ENCODE measurements at regions not wholly inside any gene's neighbourhood (a gene's known extent, or its start where the extent isn't known, plus 50 kb on each side); places are given as distances from the start of the nearest gene placed in this dataset.

DNA sequence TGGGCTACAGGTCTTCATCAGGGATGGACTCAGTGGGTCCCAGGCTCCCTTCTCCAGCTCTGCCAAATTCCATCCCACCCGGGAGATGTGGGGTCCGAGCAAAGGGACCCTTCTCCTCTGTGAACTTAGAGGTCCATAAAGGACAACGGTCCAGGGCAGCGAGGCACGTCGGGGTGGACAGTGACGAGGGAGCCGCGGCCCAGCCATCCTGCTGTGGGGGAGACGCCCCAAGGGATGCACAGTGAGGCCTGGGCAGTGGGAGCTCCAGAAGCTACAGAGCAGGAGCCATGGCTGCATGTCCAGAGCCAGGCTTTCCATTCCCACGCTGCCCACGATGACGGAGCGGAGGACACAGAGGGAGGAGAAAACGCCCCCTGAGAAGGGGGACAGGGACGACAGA, 107.5 kb upstream of the PPP1R26 start:
- H3K9me3 ChIP-seq (ENCODE audit: control insufficient read depth, low read depth, low read length) = no peaks in the 10 kb centered on the region
- no peak for DNase-seq
- no CpG with 5 or more reads among the region's 16 CpGs for WGBS (ENCODE audit: insufficient coverage, low lambda C conversion rate)
- H3K4me3 ChIP-seq (ENCODE audit: low read length) = no peak overlapping the region
- H3K4me1 ChIP-seq (ENCODE audit: control insufficient read depth, insufficient read depth, low read length) = no peaks in the 10 kb centered on the region
- H3K27me3 ChIP-seq (ENCODE audit: control insufficient read depth, insufficient read depth, low read length) = peaks cover 3% of the 10 kb centered on the region
- H3K36me3 ChIP-seq (ENCODE audit: control insufficient read depth, insufficient read depth, low read length) = no peaks in the 10 kb centered on the region
- H3K27ac ChIP-seq (ENCODE audit: low read length) = no peak overlapping the region

DNA sequence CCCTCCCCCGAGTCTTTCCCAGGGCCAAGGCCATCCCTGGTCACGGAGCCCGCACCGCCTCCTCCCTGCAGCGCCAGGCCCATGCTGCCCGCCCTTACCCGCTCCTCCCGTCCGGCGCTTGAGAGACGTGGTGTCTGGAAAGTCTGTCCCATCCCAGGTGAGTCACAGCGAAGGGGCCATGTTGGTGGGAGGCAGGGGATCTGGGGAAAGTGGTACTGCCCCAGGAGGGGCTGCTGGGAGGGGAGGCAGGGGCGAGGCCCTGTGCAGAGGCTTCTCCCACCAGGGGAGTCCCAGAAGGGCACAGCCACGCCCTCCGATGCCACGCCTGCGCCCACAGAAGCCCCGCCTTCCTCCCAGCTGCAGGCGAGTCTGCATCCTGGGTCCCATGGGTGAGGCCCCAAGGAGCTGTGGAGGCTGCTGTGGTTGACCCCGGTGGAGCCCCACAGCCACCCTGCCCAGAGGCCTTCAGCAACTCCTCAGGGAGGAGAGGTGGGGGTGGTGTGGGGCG, 107.0 kb upstream of the PPP1R26 start:
- no peak overlapping the region for H3K4me3 ChIP-seq (ENCODE audit: low read length)
- no CpG with 5 or more reads among the region's 21 CpGs for WGBS (ENCODE audit: insufficient coverage, low lambda C conversion rate)

DNA sequence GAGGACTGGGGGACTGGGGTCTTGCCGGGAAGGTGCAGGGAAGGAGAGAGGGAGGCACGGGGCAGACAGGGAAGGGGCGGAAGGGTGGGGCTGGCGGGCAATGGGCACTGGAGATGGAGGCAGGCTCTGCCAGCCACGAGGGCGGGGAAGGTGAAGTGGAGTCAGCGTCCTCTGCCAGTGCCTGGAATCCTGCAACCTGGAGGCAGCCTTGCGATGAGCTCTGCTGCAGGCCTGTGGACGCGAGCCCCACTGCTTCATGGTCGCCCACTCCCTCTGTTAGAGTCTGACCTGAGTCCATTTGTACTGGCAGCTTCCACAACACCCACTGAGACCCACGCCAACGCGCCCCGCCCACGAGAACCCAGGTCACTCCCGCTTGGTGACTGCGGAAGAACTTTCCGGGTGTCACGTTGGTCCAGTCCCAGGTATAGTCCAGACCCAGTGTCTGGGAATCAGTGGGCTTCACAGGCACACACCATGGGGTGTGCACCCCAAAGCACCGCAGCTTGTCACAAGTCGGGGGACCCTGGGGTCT, 106.4 kb upstream of the PPP1R26 start:
- Histone ChIP-seq H3K9me3 (ENCODE audit: control insufficient read depth, low read depth, low read length) (no peaks in the 10 kb centered on the region), H3K4me3 (ENCODE audit: low read length) (no peak overlapping the region), H3K27ac (ENCODE audit: low read length) (no peak overlapping the region), H3K4me1 (ENCODE audit: control insufficient read depth, insufficient read depth, low read length) (no peaks in the 10 kb centered on the region), H3K36me3 (ENCODE audit: control insufficient read depth, insufficient read depth, low read length) (no peaks in the 10 kb centered on the region), H3K27me3 (ENCODE audit: control insufficient read depth, insufficient read depth, low read length) (peaks cover 3% of the 10 kb centered on the region)
- WGBS (ENCODE audit: insufficient coverage, low lambda C conversion rate) = no CpG with 5 or more reads among the region's 22 CpGs
- DNase-seq = no peak

More for the DNA sequence above, 107.0 kb upstream of the PPP1R26 start:
- no peak overlapping the region for H3K27ac ChIP-seq (ENCODE audit: low read length)
- no peaks in the 10 kb centered on the region for H3K9me3 ChIP-seq (ENCODE audit: control insufficient read depth, low read depth, low read length)
- no peak for DNase-seq
- H3K4me1 ChIP-seq (ENCODE audit: control insufficient read depth, insufficient read depth, low read length) = no peaks in the 10 kb centered on the region
- H3K27me3 ChIP-seq (ENCODE audit: control insufficient read depth, insufficient read depth, low read length) = peaks cover 3% of the 10 kb centered on the region
- H3K36me3 ChIP-seq (ENCODE audit: control insufficient read depth, insufficient read depth, low read length) = no peaks in the 10 kb centered on the region

DNA sequence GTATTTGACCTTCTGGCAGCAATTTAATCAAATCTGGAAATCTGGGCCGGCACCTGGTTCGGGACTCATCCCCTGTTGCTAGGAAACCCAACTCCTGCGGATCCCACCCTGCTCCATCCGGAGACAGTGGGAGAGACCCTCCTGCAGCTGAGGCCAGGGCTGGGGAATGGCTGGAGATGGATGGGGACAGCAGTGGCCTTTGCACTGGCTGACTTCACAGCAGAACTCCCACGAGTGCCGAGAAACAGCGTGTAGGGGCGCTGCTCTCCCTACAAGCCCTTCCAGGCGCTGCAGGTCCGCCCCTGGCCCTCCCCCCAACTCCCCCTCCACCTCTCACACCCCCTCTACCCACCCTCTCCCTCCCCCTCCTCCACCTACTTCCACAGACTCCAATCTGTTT, 105.8 kb upstream of the PPP1R26 start:
- H3K27ac ChIP-seq (ENCODE audit: low read length) = no peak overlapping the region
- H3K4me1 ChIP-seq (ENCODE audit: control insufficient read depth, insufficient read depth, low read length) = no peaks in the 10 kb centered on the region
- DNase-seq = no peak
- H3K9me3 ChIP-seq (ENCODE audit: control insufficient read depth, low read depth, low read length) = no peaks in the 10 kb centered on the region
- H3K27me3 ChIP-seq (ENCODE audit: control insufficient read depth, insufficient read depth, low read length) = peaks cover 3% of the 10 kb centered on the region
- H3K36me3 ChIP-seq (ENCODE audit: control insufficient read depth, insufficient read depth, low read length) = no peaks in the 10 kb centered on the region
- no peak overlapping the region for H3K4me3 ChIP-seq (ENCODE audit: low read length)
- WGBS (ENCODE audit: insufficient coverage, low lambda C conversion rate) = no CpG with 5 or more reads among the region's 10 CpGs

DNA sequence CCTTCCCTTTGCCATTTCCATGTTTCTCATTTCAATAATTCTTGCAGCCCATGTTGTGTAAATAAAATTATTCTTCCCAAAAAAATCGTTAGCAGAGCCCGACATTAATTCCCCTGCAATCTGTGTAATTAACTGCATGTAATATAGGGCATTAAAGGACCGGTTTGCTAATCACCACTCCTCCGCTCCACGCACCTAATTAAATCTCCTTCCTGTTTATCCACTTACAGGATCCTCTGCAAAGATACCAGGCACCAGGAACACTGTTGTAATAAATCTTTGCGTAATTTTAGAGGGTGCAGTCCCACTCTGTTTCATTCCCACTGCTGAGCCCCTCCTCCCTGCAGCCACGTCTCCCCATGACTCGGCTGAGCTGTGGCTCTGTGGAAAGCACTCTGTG, 105.0 kb upstream of the PPP1R26 start:
- Histone ChIP-seq H3K27me3 (ENCODE audit: control insufficient read depth, insufficient read depth, low read length) (peaks cover 1% of the 10 kb centered on the region), H3K27ac (ENCODE audit: low read length) (no peak overlapping the region), H3K9me3 (ENCODE audit: control insufficient read depth, low read depth, low read length) (no peaks in the 10 kb centered on the region), H3K4me3 (ENCODE audit: low read length) (no peak overlapping the region), H3K36me3 (ENCODE audit: control insufficient read depth, insufficient read depth, low read length) (no peaks in the 10 kb centered on the region), H3K4me1 (ENCODE audit: control insufficient read depth, insufficient read depth, low read length) (no peaks in the 10 kb centered on the region)
- WGBS (ENCODE audit: insufficient coverage, low lambda C conversion rate) = 70% methylated on average over 3 of the region's 8 CpGs
- DNase-seq = no peak

DNA sequence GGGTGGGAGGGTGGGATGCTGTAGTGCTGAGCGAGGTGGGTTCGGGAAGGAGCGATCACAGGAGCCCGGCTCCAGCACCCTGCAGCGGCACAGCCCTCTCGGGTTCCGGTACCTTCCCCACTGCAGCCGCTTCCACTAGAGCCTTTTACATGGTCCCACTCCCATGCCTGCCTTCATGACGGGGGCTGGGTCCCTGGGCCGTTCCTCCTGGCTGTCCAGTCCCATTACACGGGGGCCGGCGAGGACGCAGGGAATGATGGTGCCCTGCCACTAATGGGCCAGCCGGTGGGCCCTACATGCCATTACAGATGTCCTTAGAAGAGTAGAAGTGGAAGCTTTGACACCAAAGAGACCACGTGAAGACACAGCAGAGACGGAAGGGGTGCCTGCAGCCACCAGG, 104.6 kb upstream of the PPP1R26 start:
- H3K4me3 ChIP-seq (ENCODE audit: low read length) = no peak overlapping the region
- H3K9me3 ChIP-seq (ENCODE audit: control insufficient read depth, low read depth, low read length) = no peaks in the 10 kb centered on the region
- no CpG with 5 or more reads among the region's 17 CpGs for WGBS (ENCODE audit: insufficient coverage, low lambda C conversion rate)
- DNase-seq = no peak
- H3K4me1 ChIP-seq (ENCODE audit: control insufficient read depth, insufficient read depth, low read length) = no peaks in the 10 kb centered on the region
- no peak overlapping the region for H3K27ac ChIP-seq (ENCODE audit: low read length)
- no peaks in the 10 kb centered on the region for H3K36me3 ChIP-seq (ENCODE audit: control insufficient read depth, insufficient read depth, low read length)
- no peaks in the 10 kb centered on the region for H3K27me3 ChIP-seq (ENCODE audit: control insufficient read depth, insufficient read depth, low read length)

DNA sequence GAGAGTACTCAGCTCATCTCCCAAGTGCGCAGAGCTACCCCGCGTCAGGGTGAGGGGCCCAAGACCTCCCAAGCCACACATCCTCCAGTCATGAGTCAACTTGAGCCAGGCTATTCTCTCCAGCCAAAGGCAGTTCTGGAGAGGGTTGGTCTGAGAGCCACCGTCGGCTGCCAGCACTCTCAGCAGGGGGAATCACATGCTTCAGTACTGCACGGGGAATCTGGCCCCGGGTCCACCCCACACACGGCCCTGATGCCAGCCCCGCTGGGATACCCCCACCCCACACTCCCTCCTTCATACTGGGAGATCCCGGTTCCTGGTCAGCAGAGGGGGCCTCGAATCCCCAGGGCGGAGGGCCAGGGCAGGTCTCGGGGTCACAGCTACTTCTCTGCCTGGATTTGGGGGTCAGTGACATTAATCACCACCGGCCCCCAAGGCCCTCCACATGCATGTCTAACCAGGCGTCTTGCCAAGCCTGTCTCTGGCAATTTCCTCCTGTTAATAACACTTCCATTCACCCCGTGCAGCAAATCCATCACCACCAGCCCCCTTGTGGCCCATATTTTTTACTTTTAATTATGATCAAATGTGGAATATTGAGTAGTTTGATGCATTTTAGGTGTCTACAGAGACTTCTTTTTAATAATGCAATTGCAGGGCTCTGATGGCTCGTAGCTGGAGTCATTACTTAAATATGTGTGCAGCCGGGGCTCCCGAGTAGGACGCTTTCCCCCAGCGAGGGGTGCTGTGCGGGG, 102.9 kb upstream of the PPP1R26 start:
- Histone ChIP-seq H3K27ac (ENCODE audit: low read length) (no peak overlapping the region), H3K36me3 (ENCODE audit: control insufficient read depth, insufficient read depth, low read length) (no peaks in the 10 kb centered on the region), H3K4me3 (ENCODE audit: low read length) (no peak overlapping the region), H3K9me3 (ENCODE audit: control insufficient read depth, low read depth, low read length) (no peaks in the 10 kb centered on the region), H3K27me3 (ENCODE audit: control insufficient read depth, insufficient read depth, low read length) (no peaks in the 10 kb centered on the region), H3K4me1 (ENCODE audit: control insufficient read depth, insufficient read depth, low read length) (no peaks in the 10 kb centered on the region)
- WGBS (ENCODE audit: insufficient coverage, low lambda C conversion rate) = no CpG with 5 or more reads among the region's 22 CpGs
- DNase-seq = no peak

DNA sequence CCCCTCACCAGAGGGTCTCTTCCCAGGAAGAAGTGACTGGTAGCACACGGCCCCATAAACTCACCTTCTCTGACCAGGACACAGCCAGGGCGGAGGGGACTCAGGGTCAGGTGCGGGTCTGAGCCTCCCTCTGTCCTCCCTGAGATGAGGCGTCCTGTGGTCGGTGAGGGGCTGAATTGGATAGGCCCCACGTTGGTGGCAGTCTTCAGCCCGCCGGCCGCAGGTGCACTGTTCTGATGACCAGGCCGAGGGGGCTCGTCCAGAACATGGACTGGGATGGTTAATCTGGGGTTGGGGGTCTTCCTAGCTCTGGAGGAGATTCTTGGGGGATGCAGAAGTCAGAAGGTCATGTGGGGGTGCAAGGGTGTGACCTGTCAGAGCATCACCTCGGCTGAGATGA, 102.2 kb upstream of the PPP1R26 start:
- WGBS (ENCODE audit: insufficient coverage, low lambda C conversion rate) = no CpG with 5 or more reads among the region's 12 CpGs
- H3K4me1 ChIP-seq (ENCODE audit: control insufficient read depth, insufficient read depth, low read length) = no peaks in the 10 kb centered on the region
- no peak overlapping the region for H3K27ac ChIP-seq (ENCODE audit: low read length)
- no peaks in the 10 kb centered on the region for H3K27me3 ChIP-seq (ENCODE audit: control insufficient read depth, insufficient read depth, low read length)
- DNase-seq = no peak
- no peak overlapping the region for H3K4me3 ChIP-seq (ENCODE audit: low read length)
- H3K36me3 ChIP-seq (ENCODE audit: control insufficient read depth, insufficient read depth, low read length) = no peaks in the 10 kb centered on the region
- H3K9me3 ChIP-seq (ENCODE audit: control insufficient read depth, low read depth, low read length) = no peaks in the 10 kb centered on the region

DNA sequence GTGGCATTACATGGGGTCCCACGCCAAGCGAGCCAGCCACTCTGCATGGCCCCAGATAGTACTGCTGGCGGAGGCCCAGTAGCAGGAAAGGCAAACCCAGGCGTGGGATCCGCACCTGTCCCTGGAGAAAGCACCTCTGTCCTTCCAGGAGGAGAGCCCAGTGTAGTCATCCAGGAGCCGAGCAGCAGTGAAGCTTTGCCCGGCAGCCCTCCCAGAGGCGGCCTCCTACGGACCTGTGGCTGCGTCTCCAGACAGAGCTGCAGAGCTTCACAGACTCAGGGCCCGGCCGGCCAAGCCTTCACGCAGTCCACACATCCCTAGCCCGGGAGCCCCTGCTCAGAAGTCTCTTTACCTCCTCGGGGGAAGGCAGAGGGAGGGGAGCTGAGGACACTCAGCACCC, 100.8 kb upstream of the PPP1R26 start:
- Histone ChIP-seq H3K4me1 (ENCODE audit: control insufficient read depth, insufficient read depth, low read length) (no peaks in the 10 kb centered on the region), H3K4me3 (ENCODE audit: low read length) (no peak overlapping the region), H3K36me3 (ENCODE audit: control insufficient read depth, insufficient read depth, low read length) (no peaks in the 10 kb centered on the region), H3K27me3 (ENCODE audit: control insufficient read depth, insufficient read depth, low read length) (no peaks in the 10 kb centered on the region), H3K9me3 (ENCODE audit: control insufficient read depth, low read depth, low read length) (no peaks in the 10 kb centered on the region), H3K27ac (ENCODE audit: low read length) (no peak overlapping the region)
- DNase-seq = no peak
- WGBS (ENCODE audit: insufficient coverage, low lambda C conversion rate) = no CpG with 5 or more reads among the region's 15 CpGs

DNA sequence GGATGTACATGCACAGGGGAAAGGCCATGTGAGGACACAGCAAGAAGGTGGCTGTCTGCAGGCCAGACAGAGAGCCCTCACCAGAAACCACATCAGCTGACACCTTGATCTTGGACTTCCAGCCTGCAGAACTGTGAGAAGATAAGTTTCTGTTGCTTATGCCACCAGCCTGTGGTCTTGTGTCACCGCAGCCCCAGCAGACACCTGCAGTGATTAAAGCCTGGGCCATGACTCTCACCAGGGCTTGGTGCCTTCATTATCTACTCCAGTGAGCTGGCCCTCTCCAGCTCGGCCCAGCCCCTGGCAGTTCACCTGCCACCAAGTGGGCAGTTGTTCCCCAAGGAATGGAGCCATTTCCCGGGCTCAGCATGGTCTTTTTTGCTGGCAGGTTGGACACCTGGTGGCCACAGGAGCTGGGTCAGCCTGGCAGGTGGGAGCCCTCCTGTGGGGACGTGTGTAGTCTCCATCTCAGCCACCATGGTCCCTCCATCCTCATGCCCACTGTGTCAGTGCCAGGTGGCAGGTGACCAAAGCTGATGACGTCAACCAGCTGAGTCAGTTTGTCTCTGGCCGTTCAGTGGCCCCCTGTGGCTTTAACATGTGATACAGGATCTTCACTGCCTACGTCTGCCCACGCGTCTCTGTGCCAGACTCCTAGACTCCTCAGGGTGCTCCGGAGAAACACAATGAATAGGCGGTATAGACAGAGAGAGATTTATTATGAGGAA, 99.9 kb upstream of the PPP1R26 start:
- Histone ChIP-seq H3K9me3 (ENCODE audit: control insufficient read depth, low read depth, low read length) (no peaks in the 10 kb centered on the region), H3K4me1 (ENCODE audit: control insufficient read depth, insufficient read depth, low read length) (no peaks in the 10 kb centered on the region), H3K27me3 (ENCODE audit: control insufficient read depth, insufficient read depth, low read length) (no peaks in the 10 kb centered on the region), H3K27ac (ENCODE audit: low read length) (no peak overlapping the region), H3K36me3 (ENCODE audit: control insufficient read depth, insufficient read depth, low read length) (no peaks in the 10 kb centered on the region), H3K4me3 (ENCODE audit: low read length) (no peak overlapping the region)
- DNase-seq = no peak
- WGBS (ENCODE audit: insufficient coverage, low lambda C conversion rate) = no CpG with 5 or more reads among the region's 11 CpGs

Data from large intestine (tissue), 3 donors.